Glutamatergic neuron (in vitro differentiated cells): ENCODE measurements at regions not wholly inside any gene's neighbourhood (a gene's known extent, or its start where the extent isn't known, plus 50 kb on each side); places are given as distances from the start of the nearest gene placed in this dataset.

Experiments used
- DNase-seq: peaks from one replicate; pipeline ENCODE4 v3.0.0; 2022
- H3K27ac Mint-ChIP-seq: one replicate; pipeline ENCODE4 v1.8.0; 2020; ENCODE audit warnings: mild to moderate bottlenecking, mixed read lengths, inconsistent platforms; ENCODE audit not compliant: unreplicated experiment
- H3K27me3 Mint-ChIP-seq: one replicate; pipeline ENCODE4 v1.8.0; 2020; ENCODE audit warnings: mild to moderate bottlenecking, moderate library complexity, mixed read lengths, inconsistent platforms; ENCODE audit not compliant: unreplicated experiment
- H3K36me3 Mint-ChIP-seq: one replicate; pipeline ENCODE4 v1.8.0; 2020; ENCODE audit warnings: mild to moderate bottlenecking, mixed read lengths, inconsistent platforms; ENCODE audit not compliant: unreplicated experiment
- H3K4me1 Mint-ChIP-seq: one replicate; pipeline ENCODE4 v1.8.0; 2020; ENCODE audit warnings: mild to moderate bottlenecking, low read depth, mixed read lengths, inconsistent platforms; ENCODE audit not compliant: unreplicated experiment
- H3K4me3 Mint-ChIP-seq: one replicate; pipeline ENCODE4 v1.8.0; 2020; ENCODE audit warnings: mild to moderate bottlenecking, mixed read lengths, inconsistent platforms; ENCODE audit not compliant: unreplicated experiment
- H3K9me3 Mint-ChIP-seq: one replicate; pipeline ENCODE4 v1.8.0; 2020; ENCODE audit warnings: mild to moderate bottlenecking, moderate library complexity, mixed read lengths, inconsistent platforms; ENCODE audit not compliant: unreplicated experiment
- TF ChIP-seq, protein P1 (sequence below): fragments of 200-600 bp; sonication (generic); IDR thresholded peaks from one replicate; pipeline ENCODE4 v1.5.0; 2021; ENCODE audit not compliant: partially characterized antibody, unreplicated experiment

DNA sequence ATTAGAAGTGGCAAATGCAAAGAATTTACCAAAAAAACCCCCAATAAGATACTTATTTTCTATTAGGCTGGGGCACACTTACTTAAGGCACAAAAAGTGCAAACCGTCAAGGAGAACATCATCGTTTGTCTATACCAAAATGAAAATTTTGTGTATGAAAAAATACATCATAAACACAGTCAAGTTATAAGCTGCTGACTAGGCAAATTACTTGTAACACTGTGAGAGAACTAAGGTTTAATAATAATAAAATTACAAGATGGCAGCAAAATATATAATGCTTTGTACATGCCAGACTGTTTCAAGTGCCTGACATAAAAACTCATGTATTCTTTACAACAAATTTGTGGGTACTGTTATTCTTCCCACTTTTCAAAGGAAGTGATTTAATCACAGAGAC, 297.2 kb upstream of the CRBN start:
- H3K36me3 Mint-ChIP-seq = no peaks in the 10 kb centered on the region
- no peaks in the 10 kb centered on the region for H3K9me3 Mint-ChIP-seq
- no peak overlapping the region for H3K4me3 Mint-ChIP-seq
- DNase-seq = no peak
- TF ChIP-seq, protein P1, sequence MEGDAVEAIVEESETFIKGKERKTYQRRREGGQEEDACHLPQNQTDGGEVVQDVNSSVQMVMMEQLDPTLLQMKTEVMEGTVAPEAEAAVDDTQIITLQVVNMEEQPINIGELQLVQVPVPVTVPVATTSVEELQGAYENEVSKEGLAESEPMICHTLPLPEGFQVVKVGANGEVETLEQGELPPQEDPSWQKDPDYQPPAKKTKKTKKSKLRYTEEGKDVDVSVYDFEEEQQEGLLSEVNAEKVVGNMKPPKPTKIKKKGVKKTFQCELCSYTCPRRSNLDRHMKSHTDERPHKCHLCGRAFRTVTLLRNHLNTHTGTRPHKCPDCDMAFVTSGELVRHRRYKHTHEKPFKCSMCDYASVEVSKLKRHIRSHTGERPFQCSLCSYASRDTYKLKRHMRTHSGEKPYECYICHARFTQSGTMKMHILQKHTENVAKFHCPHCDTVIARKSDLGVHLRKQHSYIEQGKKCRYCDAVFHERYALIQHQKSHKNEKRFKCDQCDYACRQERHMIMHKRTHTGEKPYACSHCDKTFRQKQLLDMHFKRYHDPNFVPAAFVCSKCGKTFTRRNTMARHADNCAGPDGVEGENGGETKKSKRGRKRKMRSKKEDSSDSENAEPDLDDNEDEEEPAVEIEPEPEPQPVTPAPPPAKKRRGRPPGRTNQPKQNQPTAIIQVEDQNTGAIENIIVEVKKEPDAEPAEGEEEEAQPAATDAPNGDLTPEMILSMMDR = no peak
- no peak overlapping the region for H3K27ac Mint-ChIP-seq
- H3K27me3 Mint-ChIP-seq = no peaks in the 10 kb centered on the region
- H3K4me1 Mint-ChIP-seq = peaks cover 3% of the 10 kb centered on the region

DNA sequence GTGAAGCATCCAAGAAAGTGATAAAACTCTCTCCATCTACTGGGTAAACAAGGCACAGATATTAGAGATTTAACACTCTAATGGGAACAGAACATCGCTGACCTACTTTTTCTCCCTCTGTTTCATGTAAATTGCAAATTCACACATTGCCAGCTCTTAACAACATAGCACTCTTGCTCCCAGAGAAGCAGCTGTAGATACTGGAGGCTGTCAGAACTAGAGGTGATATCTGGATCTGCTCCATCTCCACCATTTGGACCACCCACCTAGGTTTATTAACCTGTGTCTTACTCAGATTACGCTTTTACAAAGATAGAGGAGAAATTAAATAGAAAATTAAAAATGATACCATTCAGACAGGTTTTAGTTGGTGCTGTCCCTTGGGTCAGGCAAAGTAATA, 289.1 kb upstream of the CRBN start:
- no peak overlapping the region for H3K4me3 Mint-ChIP-seq
- no peaks in the 10 kb centered on the region for H3K27me3 Mint-ChIP-seq
- H3K36me3 Mint-ChIP-seq = no peaks in the 10 kb centered on the region
- DNase-seq = no peak
- TF ChIP-seq, protein P1 = no peak
- H3K27ac Mint-ChIP-seq = no peak overlapping the region
- H3K4me1 Mint-ChIP-seq = no peaks in the 10 kb centered on the region
- no peaks in the 10 kb centered on the region for H3K9me3 Mint-ChIP-seq

DNA sequence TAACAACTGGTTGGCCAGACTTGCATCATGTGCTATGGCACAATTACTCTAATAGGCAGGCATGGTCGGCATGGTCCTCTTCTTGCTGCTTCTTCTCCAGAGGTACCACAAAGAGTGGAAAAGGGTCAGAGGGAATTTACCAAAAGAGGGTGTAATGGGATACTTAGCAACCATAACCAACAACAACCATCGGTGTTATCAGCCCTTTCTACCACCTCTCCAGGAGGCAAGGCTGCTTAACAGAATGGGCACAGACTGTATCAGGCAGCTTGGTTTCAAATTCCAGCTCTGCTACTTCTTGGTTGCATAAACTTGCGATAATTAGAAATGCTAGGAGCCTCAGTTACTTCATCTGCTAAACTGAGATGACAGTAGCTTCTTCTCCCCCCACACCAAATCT, 284.6 kb upstream of the CRBN start:
- no peak overlapping the region for H3K27ac Mint-ChIP-seq
- H3K9me3 Mint-ChIP-seq = no peaks in the 10 kb centered on the region
- no peak overlapping the region for H3K4me3 Mint-ChIP-seq
- H3K4me1 Mint-ChIP-seq = no peaks in the 10 kb centered on the region
- no peaks in the 10 kb centered on the region for H3K36me3 Mint-ChIP-seq
- TF ChIP-seq, protein P1 = no peak
- no peaks in the 10 kb centered on the region for H3K27me3 Mint-ChIP-seq
- DNase-seq = no peak

DNA sequence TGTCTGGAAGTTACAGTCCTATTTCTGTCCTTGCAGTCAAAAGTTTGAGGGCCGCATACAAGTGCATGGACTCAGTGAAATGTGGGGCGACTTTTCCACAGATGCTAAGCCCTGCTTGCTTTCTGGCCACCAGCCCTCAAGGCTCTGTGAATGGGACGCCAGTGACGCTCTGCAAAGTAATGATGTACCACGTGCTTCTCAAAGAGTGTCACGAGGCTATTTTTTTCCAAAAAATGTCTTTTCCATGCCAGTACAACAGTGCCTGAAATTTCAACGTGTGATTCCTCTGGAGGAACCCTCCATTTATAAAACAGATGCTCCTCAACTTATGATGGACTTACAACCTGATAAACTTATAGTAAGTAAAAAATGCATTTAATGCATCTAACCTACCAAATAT, 281.8 kb upstream of the CRBN start:
- DNase-seq = no peak
- Mint-ChIP-seq H3K4me3 (no peak overlapping the region), H3K4me1 (no peaks in the 10 kb centered on the region), H3K27ac (no peak overlapping the region), H3K9me3 (no peaks in the 10 kb centered on the region), H3K36me3 (no peaks in the 10 kb centered on the region), H3K27me3 (no peaks in the 10 kb centered on the region)
- TF ChIP-seq, protein P1 = no peak

DNA sequence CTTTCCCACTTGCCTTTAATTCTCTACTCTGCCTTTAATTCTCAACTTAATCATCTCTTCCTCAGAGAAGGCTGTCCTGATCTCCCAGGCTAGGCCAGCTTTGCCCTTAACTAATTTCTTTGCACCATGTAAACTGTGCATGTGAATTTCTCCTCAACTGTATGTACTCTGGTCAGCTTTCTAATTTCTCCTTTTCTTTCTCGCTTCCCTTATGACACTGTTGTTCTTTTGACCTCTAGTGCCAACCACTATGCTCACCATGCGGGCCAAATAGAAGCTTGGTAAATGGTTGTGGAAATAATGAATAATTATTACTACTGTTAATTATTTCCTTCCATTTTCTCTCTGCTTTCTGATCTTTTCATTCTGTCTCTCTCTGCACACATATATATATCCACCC, 269.0 kb upstream of the CRBN start:
- no peaks in the 10 kb centered on the region for H3K36me3 Mint-ChIP-seq
- no peaks in the 10 kb centered on the region for H3K27me3 Mint-ChIP-seq
- H3K9me3 Mint-ChIP-seq = no peaks in the 10 kb centered on the region
- H3K27ac Mint-ChIP-seq = no peak overlapping the region
- no peak overlapping the region for H3K4me3 Mint-ChIP-seq
- TF ChIP-seq, protein P1 = no peak
- DNase-seq = no peak
- H3K4me1 Mint-ChIP-seq = no peaks in the 10 kb centered on the region
